PC-3 (cell line): ENCODE measurements at regions not wholly inside any gene's neighbourhood (a gene's known extent, or its start where the extent isn't known, plus 50 kb on each side); places are given as distances from the start of the nearest gene placed in this dataset.

Experiments used
- CTCF ChIP-seq: fragments of 300-600 bp; sonication (generic); conservative IDR thresholded peaks from 2 replicates; pipeline ENCODE4 v1.5.1; 2017; ENCODE audit warnings: antibody characterized with exemption, low read depth, mild to moderate bottlenecking, low read length
- EZH2phosphoT487 ChIP-seq: fragments of 300-600 bp; sonication (generic); IDR thresholded peaks from 2 replicates; pipeline ENCODE4 v1.6.1; 2018; ENCODE audit warnings: mild to moderate bottlenecking, antibody characterized with exemption, low read length, borderline replicate concordance

DNA sequence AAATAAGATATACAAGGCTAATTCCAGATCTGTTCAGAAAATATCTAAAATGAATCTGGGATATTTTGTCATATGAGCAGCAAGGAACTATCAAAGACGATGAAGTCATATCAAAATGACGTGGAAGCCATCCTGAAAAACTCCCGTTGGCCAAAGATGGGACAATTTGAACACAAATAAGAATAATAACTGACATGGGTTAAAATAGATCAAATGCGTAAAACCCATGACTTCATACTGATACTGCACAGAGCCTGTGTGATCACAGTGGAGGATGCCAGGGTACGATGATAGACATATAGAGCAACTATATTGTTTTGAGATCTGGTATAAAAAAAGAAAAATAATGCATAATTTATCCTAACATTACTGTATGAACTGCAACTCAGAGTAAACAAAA, 51.0 kb upstream of the PIP5K1B start:
- TF ChIP-seq CTCF = no peak
- TF ChIP-seq EZH2phosphoT487 = no peak
